Duodenal mucosa (tissue), 2 donors: ENCODE measurements at regions not wholly inside any gene's neighbourhood (a gene's known extent, or its start where the extent isn't known, plus 50 kb on each side); places are given as distances from the start of the nearest gene placed in this dataset.

Experiments
- H3K27ac ChIP-seq: one replicate; pipeline ENCODE4 v1.7.0; 2013; ENCODE audit warnings: low read depth, low read length
- H3K27me3 ChIP-seq, 2 donors: one replicate each; pipeline ENCODE4 v1.7.0; 2013; ENCODE audit warnings: low read length in 2 of 2, control low read depth in 1 of 2; ENCODE audit not compliant: insufficient read depth in 2 of 2, control insufficient read depth in 1 of 2
- H3K36me3 ChIP-seq, 2 donors: one replicate each; pipeline ENCODE4 v1.7.0; 2013; ENCODE audit warnings: low read length in 2 of 2, control low read depth in 1 of 2; ENCODE audit not compliant: insufficient read depth in 2 of 2, control insufficient read depth in 1 of 2
- H3K4me1 ChIP-seq, 2 donors: one replicate each; pipeline ENCODE4 v1.7.0; 2013; ENCODE audit warnings: low read length in 2 of 2, control low read depth in 1 of 2; ENCODE audit not compliant: insufficient read depth in 2 of 2, control insufficient read depth in 1 of 2
- H3K4me3 ChIP-seq, 2 donors: one replicate each; pipeline ENCODE4 v1.7.0; 2013; ENCODE audit warnings: low read length in 2 of 2, low read depth in 1 of 2
- H3K9ac ChIP-seq, 2 donors: one replicate each; pipeline ENCODE4 v1.7.0; 2013; ENCODE audit warnings: low read length in 2 of 2, low read depth in 1 of 2
- H3K9me3 ChIP-seq, 2 donors: one replicate each; pipeline ENCODE4 v1.7.0; 2013; ENCODE audit warnings: low read length in 2 of 2, control low read depth in 1 of 2; ENCODE audit not compliant: control insufficient read depth in 1 of 2

DNA sequence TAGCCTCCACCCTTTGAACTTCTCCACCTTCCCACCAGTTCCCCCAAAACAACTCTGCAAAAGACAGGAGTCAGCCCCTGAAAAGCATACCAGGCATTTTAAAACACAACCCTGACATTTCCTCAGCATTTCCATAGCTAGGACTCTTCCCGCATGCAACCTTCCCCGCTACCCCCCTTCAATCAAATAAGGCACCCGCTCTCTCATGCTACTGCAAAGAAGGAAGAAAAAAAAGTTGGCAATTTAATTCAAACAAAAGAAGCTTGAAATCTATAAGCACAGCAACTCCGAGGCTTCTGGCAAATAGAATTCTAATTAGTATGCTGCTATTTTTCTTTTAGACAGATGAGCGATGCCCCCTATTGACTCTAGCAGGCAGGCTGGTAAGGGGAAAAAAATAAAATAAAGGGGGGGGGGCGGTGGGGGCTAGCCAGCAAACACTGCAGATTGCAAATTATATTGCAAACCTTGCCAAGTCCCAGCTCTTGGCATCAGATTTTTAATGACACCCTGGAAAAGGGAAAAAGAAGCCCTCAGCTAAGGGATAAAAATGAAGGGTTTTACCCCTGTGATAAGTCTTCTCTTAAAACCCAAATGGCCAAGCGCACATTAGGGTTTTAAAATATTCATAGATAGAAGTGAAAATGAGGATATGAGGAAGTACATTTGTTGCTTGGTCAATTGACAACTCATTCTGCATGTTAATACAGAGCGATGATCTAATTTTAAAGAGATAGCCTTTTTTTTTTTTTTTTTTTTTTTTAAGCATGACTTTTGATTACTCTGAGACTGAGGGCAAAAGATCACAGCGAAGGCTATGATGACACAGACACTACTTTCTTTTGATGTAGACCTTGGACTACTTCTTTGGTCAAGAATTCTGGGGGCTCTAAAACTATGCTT, 255.2 kb downstream of the NR2F2 start:
- Histone ChIP-seq H3K36me3 (no peaks in the 10 kb centered on the region), H3K9ac (no peak overlapping the region), H3K27me3 (no peaks in the 10 kb centered on the region), H3K4me1 (no peaks in the 10 kb centered on the region), H3K9me3 (no peaks in the 10 kb centered on the region), H3K4me3 (no peak overlapping the region), H3K27ac (no peak overlapping the region)

DNA sequence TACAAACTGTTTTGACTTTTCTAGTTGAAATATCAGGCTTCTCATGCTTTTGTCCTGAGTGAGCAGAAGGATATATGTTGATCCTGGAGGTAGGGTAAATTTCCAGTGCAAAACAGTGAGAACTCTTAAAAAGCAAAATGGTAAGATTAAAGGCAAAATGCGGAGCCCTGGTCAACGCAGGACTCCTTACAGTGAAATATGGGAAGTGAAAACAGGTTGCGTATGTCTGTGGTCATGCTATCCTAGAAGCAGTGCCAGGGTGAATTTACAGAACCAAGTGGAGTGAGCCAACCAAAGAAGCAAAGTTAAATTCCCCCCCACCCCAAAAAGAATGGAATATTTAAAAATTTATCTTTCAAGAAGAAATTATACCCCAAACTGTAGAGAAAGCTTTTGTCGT, 256.4 kb downstream of the NR2F2 start:
- Histone ChIP-seq H3K9me3 (no peaks in the 10 kb centered on the region), H3K36me3 (no peaks in the 10 kb centered on the region), H3K4me3 (no peak overlapping the region), H3K9ac (no peak overlapping the region), H3K4me1 (no peaks in the 10 kb centered on the region), H3K27me3 (no peaks in the 10 kb centered on the region), H3K27ac (no peak overlapping the region)

DNA sequence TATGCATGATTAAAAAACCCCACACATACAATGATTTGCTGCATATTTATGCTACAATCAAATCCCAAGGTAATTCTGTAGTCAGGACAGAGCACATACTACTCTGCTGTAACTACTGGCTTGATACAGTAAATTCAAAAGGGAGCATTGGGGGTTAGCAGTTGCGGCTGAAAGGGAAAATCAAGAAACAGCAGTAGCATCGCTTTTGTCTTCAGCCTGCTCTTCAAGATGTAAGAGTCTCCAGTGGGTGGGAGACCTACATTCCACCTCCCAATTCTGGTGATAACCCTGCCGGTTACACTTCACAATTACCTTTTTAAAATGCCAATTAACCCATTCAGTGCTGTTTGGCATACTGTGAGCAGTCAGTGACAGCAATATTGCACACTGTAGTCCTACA, 259.4 kb downstream of the NR2F2 start:
- Histone ChIP-seq H3K4me1 (no peaks in the 10 kb centered on the region), H3K27ac (no peak overlapping the region), H3K9ac (no peak overlapping the region), H3K27me3 (no peaks in the 10 kb centered on the region), H3K9me3 (no peaks in the 10 kb centered on the region), H3K4me3 (no peak overlapping the region), H3K36me3 (no peaks in the 10 kb centered on the region)

DNA sequence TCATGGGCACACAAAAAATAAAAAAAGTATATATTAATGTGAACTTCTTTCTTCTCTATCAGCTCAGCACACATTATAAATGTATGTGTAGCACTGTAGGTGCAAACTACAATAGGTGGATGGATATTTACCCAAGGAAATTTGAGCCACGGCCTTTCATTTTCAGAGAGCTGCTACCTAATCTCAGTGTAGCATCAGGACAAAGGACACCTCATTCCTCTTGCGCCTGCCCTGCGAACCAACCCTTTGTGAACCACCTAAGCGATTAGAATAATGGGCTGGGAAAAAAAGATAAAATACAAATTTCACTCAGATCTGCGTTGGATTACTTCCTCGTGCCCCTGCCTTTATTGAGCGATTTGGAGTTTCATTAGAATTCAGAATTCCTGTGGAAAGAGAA, 263.2 kb downstream of the NR2F2 start:
- Histone ChIP-seq H3K9ac (no peak overlapping the region), H3K4me1 (no peaks in the 10 kb centered on the region), H3K27me3 (no peaks in the 10 kb centered on the region), H3K27ac (no peak overlapping the region), H3K9me3 (no peaks in the 10 kb centered on the region), H3K4me3 (no peak overlapping the region), H3K36me3 (no peaks in the 10 kb centered on the region)

DNA sequence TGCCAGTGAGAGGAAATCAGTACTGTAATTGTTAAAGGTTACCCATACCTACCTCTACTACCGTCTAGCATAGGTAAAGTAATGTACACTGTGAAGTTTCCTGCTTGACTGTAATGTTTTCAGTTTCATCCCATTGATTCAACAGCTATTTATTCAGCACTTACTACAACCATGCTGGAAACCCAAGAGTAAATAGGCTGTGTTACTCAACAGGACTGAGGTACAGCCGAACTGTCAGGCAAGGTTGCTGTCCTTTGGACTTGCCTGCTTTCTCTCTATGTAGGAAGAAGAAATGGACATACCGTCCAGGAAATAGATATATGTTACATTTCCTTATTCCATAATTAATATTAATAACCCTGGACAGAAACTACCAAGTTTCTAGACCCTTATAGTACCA, 265.5 kb downstream of the NR2F2 start:
- no peak overlapping the region for H3K27ac ChIP-seq
- H3K4me1 ChIP-seq, result no peaks in the 10 kb centered on the region
- no peaks in the 10 kb centered on the region for H3K36me3 ChIP-seq
- H3K27me3 ChIP-seq, result no peaks in the 10 kb centered on the region
- no peak overlapping the region for H3K4me3 ChIP-seq
- H3K9me3 ChIP-seq, result no peaks in the 10 kb centered on the region
- no peak overlapping the region for H3K9ac ChIP-seq

DNA sequence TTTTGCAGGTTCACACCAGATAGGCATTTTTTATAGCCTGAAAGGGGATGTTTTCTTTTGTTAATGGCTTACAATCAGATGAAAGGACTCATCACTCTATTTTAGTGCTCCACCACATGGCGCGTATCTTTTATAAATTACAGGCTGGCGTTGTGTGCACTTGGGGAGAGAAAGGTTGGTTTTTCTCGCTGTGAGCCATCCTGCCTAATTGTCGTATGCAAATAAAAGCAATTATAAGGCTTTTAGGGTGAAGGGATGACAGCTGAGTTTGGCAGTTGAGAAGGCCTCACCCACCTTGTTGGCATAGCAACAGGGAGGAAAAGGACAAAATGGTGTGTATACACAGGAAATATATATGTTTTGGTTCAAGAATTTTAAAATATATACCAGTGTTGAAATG, 268.0 kb downstream of the NR2F2 start:
- Histone ChIP-seq H3K36me3 (no peaks in the 10 kb centered on the region), H3K4me3 (no peak overlapping the region), H3K4me1 (no peaks in the 10 kb centered on the region), H3K9me3 (no peaks in the 10 kb centered on the region), H3K27me3 (no peaks in the 10 kb centered on the region), H3K27ac (no peak overlapping the region), H3K9ac (no peak overlapping the region)

DNA sequence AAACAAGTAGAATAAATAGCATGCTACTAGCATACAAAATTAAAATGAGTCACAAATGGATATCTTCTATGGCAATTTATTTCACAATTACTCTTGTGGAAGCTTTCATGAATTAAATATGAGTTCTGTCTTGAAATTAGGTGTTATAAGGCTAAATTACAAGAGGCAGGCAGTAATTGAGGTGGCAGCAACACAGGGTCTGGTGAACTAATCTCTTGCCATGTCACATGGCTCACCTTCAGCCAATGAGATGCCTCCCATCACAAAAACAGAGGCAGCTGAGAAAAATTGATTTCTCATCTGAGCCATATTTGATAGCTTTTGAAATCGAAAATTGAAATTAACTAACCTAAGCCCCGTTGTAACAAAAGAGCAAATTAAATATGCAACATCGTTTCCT, 268.8 kb downstream of the NR2F2 start:
- Histone ChIP-seq H3K9me3 (no peaks in the 10 kb centered on the region), H3K27ac (no peak overlapping the region)

DNA sequence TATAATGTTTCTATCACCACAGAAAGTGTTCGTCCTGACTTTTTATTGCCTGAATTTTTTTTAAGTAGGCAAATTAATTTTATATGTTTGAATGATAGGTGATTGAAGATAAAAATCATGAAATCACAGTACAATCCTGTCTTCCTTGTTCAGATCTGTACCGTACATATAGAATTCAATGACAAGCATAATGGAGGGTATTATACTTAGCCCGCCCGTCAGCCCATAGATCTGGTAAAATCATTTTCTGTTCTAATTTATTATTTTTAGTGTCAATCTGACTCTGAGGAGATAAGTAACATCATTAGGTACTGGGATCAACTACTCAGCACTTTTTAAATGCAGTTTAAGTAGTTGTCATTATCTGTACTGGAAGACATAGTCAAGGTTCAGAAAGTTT, 269.9 kb downstream of the NR2F2 start:
- H3K4me3 ChIP-seq, result no peak overlapping the region
- no peaks in the 10 kb centered on the region for H3K9me3 ChIP-seq
- H3K4me1 ChIP-seq, result no peaks in the 10 kb centered on the region
- H3K36me3 ChIP-seq, result no peaks in the 10 kb centered on the region
- H3K9ac ChIP-seq, result no peak overlapping the region
- no peaks in the 10 kb centered on the region for H3K27me3 ChIP-seq
- no peak overlapping the region for H3K27ac ChIP-seq

More for the DNA sequence above, 268.8 kb downstream of the NR2F2 start:
- Histone ChIP-seq H3K4me3 (no peak overlapping the region), H3K9ac (no peak overlapping the region), H3K36me3 (no peaks in the 10 kb centered on the region), H3K27me3 (no peaks in the 10 kb centered on the region), H3K4me1 (no peaks in the 10 kb centered on the region)

DNA sequence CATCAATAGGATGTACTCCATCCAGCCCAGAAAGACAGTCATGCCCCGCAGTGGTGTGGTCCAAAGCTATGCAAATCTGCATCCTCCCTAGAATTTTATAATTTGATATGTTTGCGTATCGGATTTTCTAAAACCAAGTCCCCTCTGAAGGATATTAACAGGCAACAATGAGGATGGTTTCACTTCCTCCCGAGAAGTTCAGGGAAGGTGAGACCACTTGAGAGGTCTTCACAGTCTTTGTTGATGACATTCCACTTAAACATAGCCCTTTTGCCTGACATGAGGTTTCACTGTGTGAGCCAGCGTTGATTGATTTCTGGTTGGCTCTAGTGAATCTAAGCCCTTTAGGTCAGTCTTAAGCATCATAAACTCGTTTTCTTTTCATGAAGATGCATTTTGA, 276.1 kb downstream of the NR2F2 start:
- no peak overlapping the region for H3K9ac ChIP-seq
- no peaks in the 10 kb centered on the region for H3K9me3 ChIP-seq
- no peak overlapping the region for H3K27ac ChIP-seq
- no peaks in the 10 kb centered on the region for H3K27me3 ChIP-seq
- no peaks in the 10 kb centered on the region for H3K36me3 ChIP-seq
- no peaks in the 10 kb centered on the region for H3K4me1 ChIP-seq
- no peak overlapping the region for H3K4me3 ChIP-seq

DNA sequence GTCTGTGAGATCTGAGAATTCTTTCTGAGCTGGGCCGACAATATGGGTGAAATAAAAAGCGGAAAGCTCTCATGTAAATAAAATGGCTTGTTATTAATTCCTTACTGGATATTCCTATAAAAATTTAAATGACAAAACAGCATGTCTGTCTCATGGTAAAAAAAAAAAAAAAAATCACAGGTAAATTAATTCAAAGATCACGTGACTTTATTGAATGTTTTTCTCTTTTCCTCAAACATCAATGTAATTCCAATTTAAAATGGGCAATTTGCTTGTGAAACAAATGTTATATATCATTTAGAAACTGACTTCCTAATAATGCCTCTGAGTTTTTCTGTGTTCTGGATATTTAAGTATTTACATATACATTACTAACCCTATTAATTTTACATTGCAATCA, 280.3 kb downstream of the NR2F2 start:
- H3K27me3 ChIP-seq, result no peaks in the 10 kb centered on the region
- no peak overlapping the region for H3K27ac ChIP-seq
- no peak overlapping the region for H3K9ac ChIP-seq
- no peaks in the 10 kb centered on the region for H3K36me3 ChIP-seq
- H3K4me1 ChIP-seq, result no peaks in the 10 kb centered on the region
- peaks cover 0 to 4% of the 10 kb centered on the region in 2 donors for H3K9me3 ChIP-seq
- no peak overlapping the region for H3K4me3 ChIP-seq
